Left kidney (tissue), 1 donor: ENCODE measurements at regions not wholly inside any gene's neighbourhood (a gene's known extent, or its start where the extent isn't known, plus 50 kb on each side); places are given as distances from the start of the nearest gene placed in this dataset.
A peak's percentile ranks its signal among the peaks of the same experiment; 100 is the strongest.

Experiments
- DNase-seq: peaks from one replicate; pipeline ENCODE4 v3.0.0-alpha.2; 2013

DNA sequence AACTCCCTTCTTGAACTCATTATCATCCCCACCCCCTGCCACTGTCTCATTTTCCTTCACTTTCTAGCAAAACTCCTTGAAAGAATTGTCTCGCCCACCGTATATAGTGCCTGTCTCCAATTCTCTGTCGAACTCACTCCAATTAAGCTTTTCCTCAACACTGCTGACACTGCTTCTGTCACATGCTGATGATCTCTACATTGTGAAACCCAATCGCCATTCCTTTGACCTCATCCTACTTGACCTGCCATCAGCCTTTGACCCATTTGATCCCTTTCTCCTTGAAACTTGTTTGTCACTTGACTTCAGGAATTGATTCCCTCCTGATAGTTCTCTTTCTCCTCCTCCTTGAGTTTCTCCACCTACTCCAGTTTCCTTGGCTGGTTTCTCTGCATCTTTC lies 54.8 kb downstream of the CCDC71L start:
- no peak for DNase-seq

DNA sequence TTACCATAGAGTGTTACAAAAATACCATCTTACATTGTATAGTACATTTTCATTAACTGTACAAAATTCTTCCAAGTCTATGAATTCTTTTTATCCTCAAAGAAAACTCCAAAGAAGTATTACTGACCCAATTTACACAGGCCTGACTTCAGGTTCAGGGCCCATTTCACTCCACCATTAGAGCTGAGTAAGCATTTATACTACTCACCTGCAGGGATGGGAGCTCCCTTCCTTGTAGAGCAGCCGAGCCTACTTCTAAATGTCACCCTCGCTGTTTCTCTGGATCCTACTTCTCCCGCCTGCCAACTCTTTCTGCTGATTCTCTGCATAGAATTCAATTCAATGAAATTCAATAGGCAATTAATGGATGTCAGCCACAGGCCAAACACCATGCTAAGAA lies 56.0 kb downstream of the CCDC71L start:
- DNase-seq = no peak

DNA sequence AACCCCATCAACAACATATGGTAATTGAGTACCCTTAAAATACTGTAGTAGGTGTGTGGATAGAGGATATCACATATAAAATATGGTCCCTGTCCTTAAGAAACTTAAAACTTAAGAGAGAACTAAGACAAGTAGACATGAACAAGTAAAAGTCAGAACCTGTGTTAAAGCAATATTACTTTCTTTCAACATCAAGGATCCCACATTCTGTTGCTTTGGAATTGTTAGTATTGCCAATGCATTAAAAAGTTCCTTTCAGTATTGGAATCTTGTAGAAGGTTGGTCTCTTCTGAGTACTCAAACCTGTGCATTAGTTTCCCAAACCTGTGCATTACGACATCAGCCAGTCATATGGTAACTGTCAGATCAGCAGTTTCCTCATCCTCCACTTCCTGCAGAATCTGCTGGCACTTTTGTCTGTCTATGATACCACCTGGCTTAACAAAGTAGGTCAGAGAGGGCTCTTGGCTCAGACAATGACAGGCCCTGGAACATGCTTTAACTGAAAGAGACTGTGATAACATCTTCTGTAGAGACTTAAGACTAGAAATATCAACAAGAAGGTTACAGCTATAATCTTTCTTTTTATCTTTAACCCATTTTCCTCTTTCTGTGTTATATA lies 56.5 kb downstream of the CCDC71L start:
- DNase-seq = no peak

GRCh38 chr7:106603346-106603745 lies 57.6 kb downstream of the CCDC71L start:
- DNase-seq = no peak

- no peak for DNase-seq
Observed at GRCh38 chr7:106602062-106602461, 58.9 kb downstream of the CCDC71L start.

DNA sequence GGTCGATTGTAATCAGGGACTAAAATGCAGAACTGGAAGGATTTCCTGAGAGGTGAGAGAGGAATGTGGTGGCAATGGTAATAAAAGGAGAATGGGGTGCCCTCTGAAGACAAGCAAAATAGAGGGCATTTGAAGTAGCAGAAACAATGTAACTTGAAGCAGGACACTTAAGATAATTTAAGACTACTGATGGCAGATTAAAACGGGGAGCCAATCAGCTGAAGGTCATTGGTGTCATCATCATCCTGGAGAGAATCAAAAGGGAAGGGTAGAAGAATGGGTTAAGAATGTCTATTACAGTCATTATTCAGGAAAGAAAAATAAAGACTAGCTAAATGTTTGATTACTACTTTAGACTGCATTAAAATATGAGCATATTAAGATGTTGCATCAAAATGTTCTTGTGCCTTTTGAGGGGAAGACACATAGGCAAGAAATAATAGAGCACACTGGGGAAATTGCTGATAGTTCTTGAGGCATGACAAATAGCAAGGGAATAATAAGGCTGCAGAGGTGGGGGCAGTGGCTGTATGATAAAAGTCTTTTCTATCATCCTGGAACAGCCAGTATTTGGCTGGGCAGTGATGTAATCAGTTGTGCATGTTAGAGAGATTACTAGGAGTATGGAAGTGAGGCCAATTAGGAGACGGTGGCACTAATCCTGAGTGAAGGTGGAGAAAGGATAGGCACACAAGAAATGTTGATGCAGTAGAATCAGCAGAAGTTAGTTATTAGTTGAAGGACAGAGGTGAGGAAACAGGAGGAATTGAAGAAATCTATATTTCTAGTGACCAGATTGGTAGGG lies 60.2 kb downstream of the CCDC71L start:
- no peak for DNase-seq

GRCh38 chr7:106599343-106599698 lies 61.6 kb downstream of the CCDC71L start:
- DNase-seq = no peak

- peak; percentile 50 for DNase-seq
Observed at GRCh38 chr7:106598663-106599342, 62.2 kb downstream of the CCDC71L start.

GRCh38 chr7:106597751-106598546 lies 63.0 kb downstream of the CCDC71L start:
- no peak for DNase-seq

DNA sequence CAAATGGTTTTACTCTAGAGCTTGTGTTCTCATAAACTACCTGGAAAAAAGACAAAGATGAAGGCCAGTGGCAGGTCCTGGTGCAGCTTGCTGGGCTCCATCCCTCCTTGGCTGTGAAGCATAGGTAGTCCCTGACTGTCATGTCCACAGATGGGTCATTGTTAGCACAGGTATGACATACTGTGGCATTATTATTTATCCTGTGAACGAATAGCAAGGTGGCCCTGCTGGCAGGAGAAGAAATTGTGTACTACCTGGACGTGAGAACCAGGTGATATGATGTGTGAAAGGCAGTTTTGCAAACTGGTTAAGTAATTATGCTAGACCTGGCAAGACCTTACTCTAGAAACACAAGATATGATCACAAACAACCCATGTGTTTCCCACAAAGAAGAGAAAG lies 63.9 kb downstream of the CCDC71L start:
- no peak for DNase-seq

- no peak for DNase-seq
Observed at GRCh38 chr7:106595922-106596321, 65.0 kb downstream of the CCDC71L start.

GRCh38 chr7:106593028-106593417 lies 67.9 kb downstream of the CCDC71L start:
- DNase-seq = no peak

- no peak for DNase-seq
Observed at GRCh38 chr7:106592282-106593027, 68.5 kb downstream of the CCDC71L start.

GRCh38 chr7:106591146-106591545 lies 69.8 kb downstream of the CCDC71L start:
- no peak for DNase-seq

DNA sequence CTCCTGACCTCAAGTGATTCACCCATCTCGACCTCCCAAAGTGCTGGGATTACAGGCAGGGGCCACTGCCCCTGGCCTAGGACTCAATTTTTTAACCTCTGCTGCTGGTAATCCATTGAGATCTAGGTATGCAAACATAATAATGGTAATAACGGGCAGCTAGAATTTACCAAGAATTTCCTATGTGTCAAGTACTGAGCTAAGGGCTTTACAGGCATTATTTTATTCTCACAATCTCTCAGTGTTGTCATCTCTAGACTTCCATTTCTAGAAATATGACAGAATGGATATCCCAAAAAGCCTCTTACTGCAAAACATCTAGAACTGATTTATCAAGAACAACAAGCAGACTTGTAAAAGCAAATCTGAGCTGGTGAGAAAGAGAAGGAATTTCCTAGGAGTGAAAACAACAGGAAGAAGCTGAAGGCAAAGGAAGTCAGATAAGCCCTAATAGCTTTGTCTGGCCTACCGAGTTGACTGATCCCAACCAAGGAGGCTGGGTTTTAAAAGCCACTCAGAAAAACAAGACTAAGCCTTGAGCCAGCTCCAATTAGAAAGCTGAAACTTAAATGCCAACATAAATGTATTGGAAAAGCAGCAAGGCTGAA lies 70.6 kb downstream of the CCDC71L start:
- DNase-seq = no peak

- no peak for DNase-seq
Observed at GRCh38 chr7:106589198-106589879, 71.6 kb downstream of the CCDC71L start.

DNA sequence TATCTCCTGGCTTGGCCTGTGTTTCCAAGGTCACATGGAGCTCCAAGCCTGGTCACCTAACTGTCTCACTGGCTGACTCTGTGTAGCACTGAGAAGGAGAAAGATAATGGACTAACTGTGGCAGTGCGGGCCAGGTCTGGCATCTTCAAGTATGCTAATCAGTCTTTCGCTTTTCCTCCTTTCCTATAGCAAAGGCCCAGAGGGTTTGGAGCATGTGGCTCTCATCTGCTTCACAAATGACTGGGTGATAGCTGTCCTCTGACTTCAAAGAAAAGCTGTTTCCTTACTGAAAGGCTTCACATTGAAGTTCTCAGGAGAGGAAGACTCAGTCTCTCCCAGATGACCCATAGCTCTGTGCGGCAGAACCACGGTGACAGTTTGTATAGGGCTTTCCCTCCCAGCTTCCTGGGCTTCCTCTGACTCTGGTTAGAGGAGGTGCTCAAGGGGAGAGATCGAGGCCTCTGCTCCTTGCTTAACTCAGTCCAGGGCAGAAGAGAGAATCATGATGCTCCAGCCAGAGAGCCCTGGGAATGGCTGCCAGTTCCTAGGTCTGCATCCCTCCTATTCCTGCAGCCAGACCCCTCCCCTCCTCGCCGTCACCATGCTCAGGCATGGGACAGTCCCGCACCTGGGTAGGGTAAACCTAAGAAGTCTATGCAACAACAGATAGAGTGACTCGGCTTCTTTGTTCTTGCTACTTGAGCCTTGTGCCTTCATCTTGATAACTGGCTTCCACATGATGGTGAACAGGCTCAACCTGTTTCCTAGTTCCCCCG lies 72.3 kb downstream of the CCDC71L start:
- DNase-seq = no peak

DNA sequence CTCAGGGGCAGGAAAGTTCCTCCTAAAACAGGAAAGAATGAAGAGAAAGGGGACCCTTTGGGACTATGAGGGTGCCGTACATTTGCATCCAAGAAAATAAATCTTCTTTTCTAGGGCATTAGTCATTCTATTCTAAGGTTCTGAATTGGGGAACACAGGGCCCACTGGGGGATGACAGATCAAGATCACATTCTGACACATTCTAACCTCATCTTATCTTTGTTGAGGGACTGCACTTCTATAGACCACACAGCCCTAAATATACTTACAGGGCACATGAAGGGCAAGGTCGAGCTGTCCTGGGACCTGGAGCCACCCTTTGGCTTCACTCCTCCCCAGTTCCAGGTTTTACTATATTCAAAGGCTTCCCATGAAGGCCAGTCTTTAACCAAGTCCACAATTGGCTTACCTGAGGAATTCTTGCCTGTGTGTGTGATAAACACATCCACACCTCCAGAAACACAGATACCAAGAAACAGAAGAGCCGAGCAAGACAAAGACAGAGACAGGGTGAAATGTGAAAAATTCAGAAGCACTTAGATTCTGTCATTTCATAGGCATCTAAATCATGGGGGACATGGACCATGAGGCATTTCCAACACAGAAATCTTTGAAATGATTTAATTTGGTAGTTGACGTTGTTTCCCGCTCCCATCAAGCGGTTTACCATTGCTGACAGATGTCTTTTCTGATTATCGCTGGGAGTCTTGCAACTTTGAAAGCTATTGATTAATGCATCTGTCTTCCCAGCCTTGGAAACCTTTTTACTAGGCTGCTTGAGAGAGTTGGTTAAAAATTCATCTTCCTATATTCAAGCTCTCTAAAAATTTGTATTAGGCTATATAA lies 75.8 kb downstream of the CCDC71L start:
- DNase-seq = no peak
